H54 (cell line): ENCODE measurements at regions not wholly inside any gene's neighbourhood (a gene's known extent, or its start where the extent isn't known, plus 50 kb on each side); places are given as distances from the start of the nearest gene placed in this dataset.
"Not testable (repeated sequence)": the region's sequence is repeated elsewhere in the genome, so short reads cannot be mapped to it uniquely, and the experiment has no call there.

Experiments
- DNase-seq: peaks from one replicate; pipeline ENCODE4 v3.0.0; 2011; ENCODE audit warnings: low spot score, mixed read lengths; ENCODE audit not compliant: insufficient read length
- FAIRE-seq: peaks from 3 replicates; lab custom pipeline; 2011; peaks lifted over from hg19 to GRCh38; lab: Jason Lieb, UNC
- POLR2A ChIP-seq: IDR thresholded peaks from 2 replicates; pipeline ENCODE4 v1.6.1; 2011; ENCODE audit warnings: low read depth, mild to moderate bottlenecking, low read length

DNA sequence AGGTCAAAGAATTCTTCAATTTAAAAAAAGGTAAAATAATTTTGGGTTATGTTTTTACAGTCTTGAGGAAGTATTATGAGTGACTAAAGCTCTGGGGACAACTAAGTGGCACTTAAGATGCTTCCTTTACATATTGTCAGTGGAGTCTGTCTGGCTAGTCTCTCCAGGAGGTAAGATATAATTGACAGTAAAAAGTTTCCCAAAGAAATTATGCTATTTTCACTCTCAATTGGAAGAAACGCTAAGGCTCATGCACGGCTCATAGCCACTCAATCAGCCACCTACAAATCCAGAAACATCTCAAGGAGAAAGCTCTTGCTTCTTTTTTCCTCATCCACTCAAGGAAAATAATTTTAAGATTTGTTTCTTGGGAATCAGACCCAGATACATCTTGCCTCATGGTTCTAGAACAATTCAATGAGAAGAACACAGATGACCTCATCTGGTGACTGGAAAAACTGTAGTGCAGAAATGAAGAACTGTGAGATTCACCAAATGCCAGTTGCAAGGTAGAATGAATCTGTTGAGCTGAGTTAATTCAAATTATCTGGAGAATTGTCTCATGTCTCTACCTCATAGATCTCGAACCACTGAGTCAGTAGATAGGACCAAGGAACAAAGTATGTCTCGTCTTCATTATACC lies 252.9 kb downstream of the TPBG start:
- no peak for FAIRE-seq
- no peak for DNase-seq

DNA sequence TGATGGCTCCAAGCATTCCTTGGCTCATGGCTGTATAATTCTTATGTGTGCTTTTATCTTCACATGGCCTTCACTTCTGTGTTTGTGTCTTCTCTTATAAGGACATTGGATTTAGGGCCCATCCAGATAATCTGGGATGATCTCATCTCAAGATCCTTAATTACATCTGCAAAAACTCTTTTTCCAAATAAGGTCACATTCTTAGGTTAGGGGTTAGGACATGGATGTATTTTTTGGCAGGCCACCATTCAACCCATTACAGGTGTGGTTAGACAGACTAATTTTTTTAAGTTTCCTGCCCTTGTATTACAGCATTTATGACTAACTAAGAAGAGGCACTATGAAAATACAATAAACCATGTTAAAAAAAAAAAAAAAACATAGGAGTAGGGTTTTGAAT lies 254.0 kb downstream of the TPBG start:
- TF ChIP-seq POLR2A = no peak
- FAIRE-seq = no peak

More for the DNA sequence above, 252.9 kb downstream of the TPBG start:
- no peak for TF ChIP-seq POLR2A

DNA sequence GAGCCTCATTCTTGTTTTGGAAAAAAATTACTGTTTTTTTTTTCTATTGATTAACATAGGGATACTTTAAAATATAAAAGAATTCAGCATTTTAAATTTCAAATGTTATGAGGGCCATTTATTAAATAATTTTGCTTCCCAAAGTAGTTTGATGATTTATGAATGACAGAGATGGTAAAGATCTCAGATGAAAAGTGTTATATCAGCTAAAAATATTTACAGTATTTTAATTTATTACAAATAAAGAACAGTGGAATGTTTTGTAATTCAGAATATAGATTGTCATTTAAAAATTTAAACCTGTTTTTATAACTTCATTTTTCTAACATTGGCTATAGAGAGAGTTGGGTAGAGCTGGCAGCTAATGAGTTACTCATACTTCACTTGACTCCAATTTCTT lies 256.0 kb downstream of the TPBG start:
- DNase-seq (no peak), FAIRE-seq (no peak)
- TF ChIP-seq POLR2A = no peak

More for the DNA sequence above, 254.0 kb downstream of the TPBG start:
- DNase-seq = no peak

DNA sequence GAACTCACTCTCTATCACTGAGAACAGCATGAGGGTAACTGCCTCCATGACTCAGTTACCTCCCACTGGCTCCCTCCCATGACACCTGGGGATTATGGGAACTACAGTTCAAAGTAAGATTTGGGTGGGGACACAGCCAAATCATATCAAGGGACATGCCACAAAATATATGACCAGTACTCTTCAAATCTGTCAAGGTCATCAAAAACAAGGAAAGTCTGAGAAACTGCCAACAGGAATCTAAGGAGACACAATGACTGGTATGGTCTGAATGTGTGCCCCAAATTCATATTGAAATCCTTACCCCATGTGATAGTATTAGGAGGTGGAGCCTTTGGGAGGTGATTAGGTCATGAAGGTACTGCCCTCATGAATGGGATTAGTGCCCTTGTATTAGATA lies 258.8 kb downstream of the TPBG start:
- no peak for TF ChIP-seq POLR2A
- DNase-seq = no peak
- no peak for FAIRE-seq

DNA sequence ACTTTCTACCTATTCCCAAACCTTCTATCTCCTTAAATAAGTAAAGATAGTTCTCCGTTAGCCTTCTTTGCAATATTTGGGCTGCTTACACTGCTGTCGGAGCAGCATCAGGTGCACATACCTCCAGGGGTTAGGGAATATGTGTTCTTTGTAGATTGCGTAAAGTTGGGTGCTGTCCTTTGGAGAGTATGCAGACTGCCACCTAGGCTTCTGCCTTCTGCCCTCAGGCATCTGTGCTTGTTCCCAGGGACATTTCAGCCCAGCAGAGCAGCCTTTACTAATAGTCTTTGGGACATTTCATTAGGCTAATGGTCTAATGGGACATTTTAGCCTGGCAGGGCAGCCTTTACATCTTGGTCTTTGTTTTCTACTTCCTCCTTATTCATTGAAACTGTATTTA lies 260.6 kb downstream of the TPBG start:
- no peak for TF ChIP-seq POLR2A
- DNase-seq (no peak), FAIRE-seq (no peak)

DNA sequence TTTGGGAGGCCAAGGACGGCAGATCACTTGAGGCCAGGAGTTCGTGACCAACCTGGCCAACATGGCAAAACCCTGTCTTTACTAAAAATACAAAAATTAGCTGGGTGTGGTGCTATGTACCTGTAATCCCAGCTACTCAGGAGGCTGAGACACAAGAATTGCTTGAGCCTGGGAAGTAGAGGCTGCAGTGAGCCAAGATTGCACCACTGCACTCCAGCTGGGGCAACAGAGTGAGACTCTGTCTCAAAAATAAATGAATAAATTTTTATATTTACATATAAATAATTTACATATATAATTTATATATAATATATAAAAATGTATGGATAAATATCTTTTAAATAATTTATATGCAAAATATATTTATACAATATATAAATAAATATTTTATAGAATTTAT lies 263.3 kb downstream of the TPBG start:
- not testable (repeated sequence) for FAIRE-seq, DNase-seq

DNA sequence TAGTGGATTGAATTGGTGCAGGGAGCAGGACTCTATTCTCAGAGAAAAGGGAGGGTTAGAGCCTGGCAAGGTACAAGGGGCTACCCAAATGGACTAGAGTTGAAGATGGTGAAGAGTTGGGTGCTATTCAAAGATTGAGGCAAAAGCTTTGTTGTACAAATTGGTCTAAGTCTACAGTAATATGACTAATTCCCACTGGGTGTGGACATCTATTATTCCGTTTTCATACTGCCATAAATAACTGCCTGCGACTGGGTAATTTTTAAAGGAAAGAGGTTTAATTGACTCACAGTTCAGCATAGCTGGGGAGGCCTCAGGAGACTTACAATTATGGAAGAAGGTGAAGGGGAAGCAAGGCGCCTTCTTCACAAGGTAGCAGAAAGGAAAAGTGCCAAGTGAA lies 266.3 kb downstream of the TPBG start:
- DNase-seq = no peak
- no peak for FAIRE-seq
- TF ChIP-seq POLR2A = no peak

DNA sequence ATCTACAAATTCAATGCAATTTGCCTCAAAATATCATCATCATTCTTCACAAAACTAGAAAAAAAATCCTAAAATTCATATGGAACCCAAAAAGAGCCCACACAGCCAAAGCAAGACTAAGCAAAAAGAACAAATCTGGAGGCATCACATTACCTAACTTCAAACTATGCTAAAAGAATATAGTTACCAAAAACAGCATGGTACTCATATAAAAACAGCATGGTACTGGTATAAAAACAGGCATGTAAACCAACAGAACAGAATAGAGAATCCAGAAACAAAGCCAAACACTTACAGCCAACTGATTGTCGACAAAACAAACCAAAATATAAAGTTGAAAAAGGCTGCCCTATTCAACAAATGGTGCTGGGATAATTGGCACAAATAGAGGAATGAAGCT lies 278.1 kb downstream of the TPBG start:
- no peak for TF ChIP-seq POLR2A
- no peak for FAIRE-seq

DNA sequence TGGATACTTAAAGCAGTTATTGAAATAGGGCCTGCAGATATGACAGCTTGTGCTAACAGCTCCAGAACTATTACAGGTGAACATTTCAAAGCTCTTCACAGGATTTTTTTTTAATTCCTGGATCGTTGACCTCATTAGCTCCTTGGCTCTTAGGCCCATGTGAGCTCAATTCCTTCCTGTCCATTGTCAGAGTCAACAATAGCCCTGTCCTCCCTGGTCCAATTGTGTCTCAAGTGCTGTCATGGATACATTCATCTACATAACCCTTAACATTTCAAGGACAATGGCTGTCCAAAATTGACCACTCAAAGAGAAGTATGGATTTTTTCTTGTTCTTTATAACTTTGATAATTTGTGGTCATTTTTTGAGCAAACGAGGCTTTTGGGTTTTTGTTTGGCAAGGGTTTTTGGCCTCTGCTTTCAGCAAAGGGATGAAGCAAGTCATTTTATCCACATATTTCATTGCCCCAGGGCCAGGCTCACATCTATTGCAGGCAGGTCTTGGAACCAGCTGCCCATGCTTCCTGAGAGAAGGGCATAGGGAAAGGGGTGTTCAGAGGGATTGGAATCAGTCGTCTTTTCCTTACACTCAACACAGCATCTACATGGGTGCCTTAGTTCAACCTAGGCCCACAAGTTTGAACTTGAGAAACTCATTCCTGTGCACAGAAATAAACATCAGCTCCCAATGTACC lies 282.1 kb downstream of the TPBG start:
- DNase-seq = no peak
- FAIRE-seq = no peak
- TF ChIP-seq POLR2A = no peak

More for the DNA sequence above, 278.1 kb downstream of the TPBG start:
- DNase-seq = no peak

DNA sequence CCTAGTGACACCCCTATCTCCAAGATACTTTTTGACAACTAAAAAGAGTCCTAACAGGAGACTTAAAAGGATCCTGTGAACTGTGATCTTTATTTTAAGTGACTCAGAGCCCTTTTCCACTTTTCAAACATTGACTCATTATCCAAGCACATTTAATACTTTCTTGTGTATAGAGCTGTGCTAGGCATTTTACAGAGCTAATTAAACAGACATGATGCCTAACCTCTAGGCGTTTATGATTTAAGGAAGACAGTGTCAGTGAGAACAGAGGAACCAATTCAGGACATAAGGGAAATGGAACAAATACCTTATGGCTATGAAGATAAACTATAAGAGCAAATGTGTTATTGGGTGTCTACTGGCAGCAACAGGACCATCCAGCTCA lies 282.6 kb downstream of the TPBG start:
- no peak for DNase-seq
- no peak for FAIRE-seq
- no peak for TF ChIP-seq POLR2A

DNA sequence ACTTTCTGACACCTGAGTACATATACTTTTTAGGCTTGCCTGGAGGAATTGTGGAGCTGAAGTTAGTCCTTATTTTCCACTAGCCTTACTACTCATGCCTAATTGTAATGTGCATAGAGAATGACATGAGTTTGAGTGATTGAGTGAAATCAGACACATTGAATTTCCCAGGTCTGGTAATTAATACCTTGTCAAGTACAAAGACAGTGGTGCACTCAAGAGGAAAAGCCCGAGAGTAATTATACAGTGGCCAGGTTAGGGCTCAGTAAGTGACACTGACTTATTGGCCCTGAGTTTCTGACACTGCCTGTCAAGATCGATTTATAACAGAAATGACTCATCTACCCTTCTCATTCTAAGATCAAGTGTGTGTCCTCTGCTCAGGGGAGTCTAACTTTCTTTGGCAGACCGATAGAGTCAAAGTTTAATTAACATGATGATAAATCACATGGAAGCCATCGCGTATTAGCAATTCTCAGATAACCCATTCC lies 288.3 kb downstream of the TPBG start:
- DNase-seq (no peak), FAIRE-seq (no peak)
- no peak for TF ChIP-seq POLR2A

DNA sequence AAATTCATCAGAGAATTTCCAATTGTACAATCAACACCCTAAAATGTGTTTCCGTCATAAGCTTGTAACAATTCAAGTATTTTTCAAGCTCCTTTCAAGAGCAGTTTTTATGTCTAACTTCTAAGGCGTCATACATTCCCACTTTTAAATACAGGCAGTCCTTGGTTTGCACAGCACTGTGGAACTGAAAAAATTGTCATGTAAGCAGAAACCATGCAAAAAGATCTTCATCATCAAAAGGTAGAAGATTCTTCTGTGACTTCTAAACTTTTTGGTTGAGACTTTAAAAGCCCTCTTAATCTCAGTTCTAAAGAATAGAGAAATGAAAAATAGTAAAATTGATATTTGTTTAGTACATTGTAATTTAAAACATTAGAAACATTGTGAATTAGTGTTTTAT lies 315.6 kb downstream of the TPBG start:
- TF ChIP-seq POLR2A = no peak
- DNase-seq = no peak
- FAIRE-seq = no peak

DNA sequence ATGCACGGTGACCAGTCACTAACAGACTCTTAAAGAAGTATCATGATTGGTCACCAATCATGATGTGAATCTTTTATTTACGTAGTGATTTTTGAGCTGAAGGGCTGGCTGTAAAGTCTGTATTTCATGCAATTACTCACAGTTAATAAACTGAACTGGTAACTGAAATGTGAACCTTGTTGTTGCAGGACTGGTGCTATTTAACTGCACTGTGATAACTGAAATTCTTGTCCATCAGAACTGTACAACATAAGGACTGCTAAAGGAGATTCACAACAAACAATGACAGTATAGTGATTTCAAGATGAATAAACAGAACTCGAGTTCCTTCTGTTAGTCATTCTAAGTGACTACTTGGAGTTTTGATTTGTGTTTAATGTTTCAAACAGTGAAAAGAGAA lies 316.6 kb downstream of the TPBG start:
- DNase-seq (no peak), FAIRE-seq (peak; percentile 52)
- no peak for TF ChIP-seq POLR2A

DNA sequence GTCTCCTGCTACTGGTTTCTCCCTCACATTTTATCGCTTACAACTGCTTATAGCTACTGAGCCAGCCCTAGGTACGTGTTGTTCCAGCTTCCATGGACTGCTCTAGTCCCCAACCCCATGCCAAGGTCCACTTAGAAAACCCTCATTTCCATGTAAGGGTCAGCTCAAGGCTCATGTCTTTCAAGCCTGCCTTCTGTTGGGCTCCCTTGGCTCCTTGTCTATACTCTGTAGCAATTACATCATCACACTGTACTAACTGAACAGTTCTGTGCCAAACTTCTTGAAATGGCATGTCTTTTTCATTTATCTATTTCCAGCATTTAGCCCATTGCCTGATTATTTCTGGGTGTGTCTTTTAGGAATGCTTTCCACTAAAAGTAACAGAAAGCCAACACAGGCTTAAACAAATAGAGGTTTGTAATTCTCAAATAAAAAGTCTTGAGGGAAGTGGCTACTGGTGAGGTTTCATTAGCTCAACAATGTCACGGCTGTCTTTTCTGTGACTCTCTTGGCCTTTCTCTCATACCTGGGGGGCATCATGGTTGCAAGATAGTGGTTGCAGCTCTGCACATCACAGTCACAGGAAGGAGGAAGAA lies 317.6 kb downstream of the TPBG start:
- FAIRE-seq (no peak), DNase-seq (no peak)
- TF ChIP-seq POLR2A = no peak
